ENCODE measurements at regions not wholly inside any gene's neighbourhood (a gene's known extent, or its start where the extent isn't known, plus 50 kb on each side); places are given as distances from the start of the nearest gene placed in this dataset.

- H3K27ac Mint-ChIP-seq, result no peak overlapping the region
Measured at GRCh38 chr13:83958531-83958930, 76.3 kb upstream of the SLITRK1 start.

GRCh38 chr13:83955011-83955410 lies 72.7 kb upstream of the SLITRK1 start:
- Mint-ChIP-seq H3K27me3 (peaks cover 4% of the 10 kb centered on the region), H3K27ac (no peak overlapping the region)

More at GRCh38 chr13:83958531-83958930, 76.3 kb upstream of the SLITRK1 start:
- H3K36me3 Mint-ChIP-seq, result no peaks in the 10 kb centered on the region
- no peaks in the 10 kb centered on the region for H3K4me1 Mint-ChIP-seq
- H3K4me3 ChIP-seq (ENCODE audit: low read depth, low read length), result no peak overlapping the region
- H3K36me3 ChIP-seq (ENCODE audit: control insufficient read depth, insufficient read depth, low read length), result no peaks in the 10 kb centered on the region
- H3K27me3 Mint-ChIP-seq, result peaks cover 4% of the 10 kb centered on the region
- H3K4me1 ChIP-seq (ENCODE audit: control insufficient read depth, insufficient read depth, low read length, poor library complexity, severe bottlenecking), result no peaks in the 10 kb centered on the region
- no peak overlapping the region for H3K27ac ChIP-seq (ENCODE audit: insufficient read depth, low read length, poor library complexity, severe bottlenecking)
- DNase-seq, result no peak
- H3K4me3 Mint-ChIP-seq, result no peak overlapping the region
- H3K9me3 ChIP-seq (ENCODE audit: control insufficient read depth in 2 of 2, low read length in 2 of 2), result no peaks in the 10 kb centered on the region
- peaks cover 0 to 3% (median 0%) of the 10 kb centered on the region in 7 donors for H3K9me3 Mint-ChIP-seq
- no peaks in the 10 kb centered on the region for H3K27me3 ChIP-seq (ENCODE audit: control insufficient read depth, insufficient read depth, low read length)
- ATAC-seq (ENCODE audit: low read depth in 2 of 2), result no peak

GRCh38 chr13:83953916-83954315 lies 71.6 kb upstream of the SLITRK1 start:
- Mint-ChIP-seq H3K9me3 (peaks cover 0 to 4% (median 0%) of the 10 kb centered on the region in 7 donors), H3K27ac (no peak overlapping the region), H3K4me3 (no peak overlapping the region), H3K4me1 (peaks cover 0 to 3% (median 0%) of the 10 kb centered on the region in 4 donors), H3K27me3 (peaks cover 4% of the 10 kb centered on the region), H3K36me3 (no peaks in the 10 kb centered on the region)
- Histone ChIP-seq H3K27ac (ENCODE audit: insufficient read depth, low read length, poor library complexity, severe bottlenecking) (no peak overlapping the region), H3K36me3 (ENCODE audit: control insufficient read depth, insufficient read depth, low read length) (no peaks in the 10 kb centered on the region), H3K4me1 (ENCODE audit: control insufficient read depth, insufficient read depth, low read length, poor library complexity, severe bottlenecking) (no peaks in the 10 kb centered on the region), H3K9me3 (ENCODE audit: control insufficient read depth in 2 of 2, low read length in 2 of 2) (no peaks in the 10 kb centered on the region), H3K4me3 (ENCODE audit: low read depth, low read length) (no peak overlapping the region), H3K27me3 (ENCODE audit: control insufficient read depth, insufficient read depth, low read length) (no peaks in the 10 kb centered on the region)
- ATAC-seq (ENCODE audit: low read depth in 2 of 2) (no peak), DNase-seq (no peak)

More at GRCh38 chr13:83955011-83955410, 72.7 kb upstream of the SLITRK1 start:
- Histone ChIP-seq H3K4me1 (ENCODE audit: control insufficient read depth, insufficient read depth, low read length, poor library complexity, severe bottlenecking) (no peaks in the 10 kb centered on the region), H3K9me3 (ENCODE audit: control insufficient read depth in 2 of 2, low read length in 2 of 2) (no peaks in the 10 kb centered on the region), H3K27ac (ENCODE audit: insufficient read depth, low read length, poor library complexity, severe bottlenecking) (no peak overlapping the region), H3K27me3 (ENCODE audit: control insufficient read depth, insufficient read depth, low read length) (no peaks in the 10 kb centered on the region), H3K4me3 (ENCODE audit: low read depth, low read length) (no peak overlapping the region), H3K36me3 (ENCODE audit: control insufficient read depth, insufficient read depth, low read length) (no peaks in the 10 kb centered on the region)
- DNase-seq (no peak), ATAC-seq (ENCODE audit: low read depth in 2 of 2) (no peak)
- Mint-ChIP-seq H3K4me1 (peaks cover 0 to 3% (median 0%) of the 10 kb centered on the region in 4 donors), H3K4me3 (no peak overlapping the region), H3K9me3 (peaks cover 0 to 4% (median 0%) of the 10 kb centered on the region in 7 donors), H3K36me3 (no peaks in the 10 kb centered on the region)

- Mint-ChIP-seq H3K36me3 (no peaks in the 10 kb centered on the region), H3K27me3 (no peaks in the 10 kb centered on the region), H3K9me3 (peaks cover 0 to 4% (median 0%) of the 10 kb centered on the region in 7 donors), H3K4me3 (no peak overlapping the region), H3K4me1 (peaks cover 0 to 3% (median 0%) of the 10 kb centered on the region in 4 donors), H3K27ac (no peak overlapping the region)
- ATAC-seq (ENCODE audit: low read depth in 2 of 2) (no peak), DNase-seq (no peak)
- H3K36me3 ChIP-seq (ENCODE audit: control insufficient read depth, insufficient read depth, low read length), result no peaks in the 10 kb centered on the region
- no peak overlapping the region for H3K27ac ChIP-seq (ENCODE audit: insufficient read depth, low read length, poor library complexity, severe bottlenecking)
- H3K4me1 ChIP-seq (ENCODE audit: control insufficient read depth, insufficient read depth, low read length, poor library complexity, severe bottlenecking), result no peaks in the 10 kb centered on the region
- no peaks in the 10 kb centered on the region for H3K9me3 ChIP-seq (ENCODE audit: control insufficient read depth in 2 of 2, low read length in 2 of 2)
- no peak overlapping the region for H3K4me3 ChIP-seq (ENCODE audit: low read depth, low read length)
- H3K27me3 ChIP-seq (ENCODE audit: control insufficient read depth, insufficient read depth, low read length), result no peaks in the 10 kb centered on the region
Measured at GRCh38 chr13:83950293-83950692, 68.0 kb upstream of the SLITRK1 start.

- no peaks in the 10 kb centered on the region for H3K36me3 ChIP-seq (ENCODE audit: control insufficient read depth, insufficient read depth, low read length)
- no peak for DNase-seq
- no peak overlapping the region for H3K4me3 ChIP-seq (ENCODE audit: low read depth, low read length)
- no peaks in the 10 kb centered on the region for H3K27me3 Mint-ChIP-seq
- H3K27ac ChIP-seq (ENCODE audit: insufficient read depth, low read length, poor library complexity, severe bottlenecking), result no peak overlapping the region
- H3K4me1 Mint-ChIP-seq, result no peaks in the 10 kb centered on the region
- ATAC-seq (ENCODE audit: low read depth in 2 of 2), result no peak
- no peak overlapping the region for H3K27ac Mint-ChIP-seq
- no peaks in the 10 kb centered on the region for H3K9me3 ChIP-seq (ENCODE audit: control insufficient read depth in 2 of 2, low read length in 2 of 2)
- no peaks in the 10 kb centered on the region for H3K36me3 Mint-ChIP-seq
- H3K27me3 ChIP-seq (ENCODE audit: control insufficient read depth, insufficient read depth, low read length), result no peaks in the 10 kb centered on the region
- H3K4me3 Mint-ChIP-seq, result no peak overlapping the region
- H3K4me1 ChIP-seq (ENCODE audit: control insufficient read depth, insufficient read depth, low read length, poor library complexity, severe bottlenecking), result no peaks in the 10 kb centered on the region
- H3K9me3 Mint-ChIP-seq, result peaks cover 0 to 6% (median 0%) of the 10 kb centered on the region in 7 donors
Measured at GRCh38 chr13:83943530-83944279, 61.4 kb upstream of the SLITRK1 start.

GRCh38 chr13:83941701-83942335 lies 59.5 kb upstream of the SLITRK1 start:
- Histone ChIP-seq H3K4me1 (ENCODE audit: control insufficient read depth, insufficient read depth, low read length, poor library complexity, severe bottlenecking) (no peaks in the 10 kb centered on the region), H3K27me3 (ENCODE audit: control insufficient read depth, insufficient read depth, low read length) (no peaks in the 10 kb centered on the region), H3K36me3 (ENCODE audit: control insufficient read depth, insufficient read depth, low read length) (no peaks in the 10 kb centered on the region), H3K9me3 (ENCODE audit: control insufficient read depth in 2 of 2, low read length in 2 of 2) (no peaks in the 10 kb centered on the region), H3K4me3 (ENCODE audit: low read depth, low read length) (no peak overlapping the region), H3K27ac (ENCODE audit: insufficient read depth, low read length, poor library complexity, severe bottlenecking) (no peak overlapping the region)
- H3K27ac Mint-ChIP-seq, result no peak overlapping the region
- peaks cover 0 to 6% (median 2%) of the 10 kb centered on the region in 7 donors for H3K9me3 Mint-ChIP-seq
- H3K4me3 Mint-ChIP-seq, result no peak overlapping the region
- no peaks in the 10 kb centered on the region for H3K36me3 Mint-ChIP-seq
- H3K27me3 Mint-ChIP-seq, result no peaks in the 10 kb centered on the region
- no peaks in the 10 kb centered on the region for H3K4me1 Mint-ChIP-seq
- no peak for DNase-seq
- ATAC-seq (ENCODE audit: low read depth in 2 of 2), result no peak

GRCh38 chr13:83940742-83941141 lies 58.5 kb upstream of the SLITRK1 start:
- Histone ChIP-seq H3K9me3 (ENCODE audit: control insufficient read depth in 2 of 2, low read length in 2 of 2) (no peaks in the 10 kb centered on the region), H3K4me1 (ENCODE audit: control insufficient read depth, insufficient read depth, low read length, poor library complexity, severe bottlenecking) (no peaks in the 10 kb centered on the region), H3K36me3 (ENCODE audit: control insufficient read depth, insufficient read depth, low read length) (no peaks in the 10 kb centered on the region), H3K4me3 (ENCODE audit: low read depth, low read length) (no peak overlapping the region), H3K27ac (ENCODE audit: insufficient read depth, low read length, poor library complexity, severe bottlenecking) (no peak overlapping the region), H3K27me3 (ENCODE audit: control insufficient read depth, insufficient read depth, low read length) (no peaks in the 10 kb centered on the region)
- peaks cover 0 to 6% (median 3%) of the 10 kb centered on the region in 7 donors for H3K9me3 Mint-ChIP-seq
- no peak for DNase-seq
- H3K27ac Mint-ChIP-seq, result no peak overlapping the region
- no peak for ATAC-seq (ENCODE audit: low read depth in 2 of 2)
- H3K4me3 Mint-ChIP-seq, result no peak overlapping the region
- no peaks in the 10 kb centered on the region for H3K36me3 Mint-ChIP-seq
- H3K4me1 Mint-ChIP-seq, result no peaks in the 10 kb centered on the region
- no peaks in the 10 kb centered on the region for H3K27me3 Mint-ChIP-seq
